GM12865 (cell line): ENCODE measurements at regions not wholly inside any gene's neighbourhood (a gene's known extent, or its start where the extent isn't known, plus 50 kb on each side); places are given as distances from the start of the nearest gene placed in this dataset.

ENCODE experiments used
- DNase-seq: peaks from one replicate; pipeline ENCODE4 v3.0.0; 2010; ENCODE audit warnings: low read depth
- H3K4me3 ChIP-seq: 2 replicates; pipeline ENCODE4 v1.5.1; 2011; ENCODE audit warnings: mild to moderate bottlenecking, low read depth, low read length, control low read depth
- TF ChIP-seq, protein P1 (sequence below): IDR thresholded peaks from 2 replicates; pipeline ENCODE4 v1.5.1; 2011; ENCODE audit warnings: low read length, control low read depth, low read depth, inconsistent platforms; ENCODE audit not compliant: insufficient read depth; ENCODE audit errors: missing control alignments

DNA sequence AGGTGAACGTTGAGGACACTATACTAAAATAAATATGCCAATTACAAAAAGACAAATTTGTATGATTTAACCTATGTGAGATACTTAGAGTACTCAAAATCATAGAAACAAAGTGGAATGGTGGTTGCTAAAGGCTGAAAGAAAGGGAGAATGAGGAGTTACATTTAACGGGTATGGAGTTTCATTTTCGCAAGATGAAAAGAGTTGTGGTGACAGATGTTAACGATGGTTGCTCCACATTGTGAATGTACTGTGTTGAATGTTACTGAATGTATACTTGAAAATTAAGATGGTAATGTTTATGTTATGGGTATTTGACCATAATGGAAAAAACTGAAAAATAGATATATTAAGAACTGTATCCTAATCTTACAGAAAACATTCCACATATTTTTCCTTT, 51.3 kb upstream of the MOCS2 start:
- TF ChIP-seq, protein P1, sequence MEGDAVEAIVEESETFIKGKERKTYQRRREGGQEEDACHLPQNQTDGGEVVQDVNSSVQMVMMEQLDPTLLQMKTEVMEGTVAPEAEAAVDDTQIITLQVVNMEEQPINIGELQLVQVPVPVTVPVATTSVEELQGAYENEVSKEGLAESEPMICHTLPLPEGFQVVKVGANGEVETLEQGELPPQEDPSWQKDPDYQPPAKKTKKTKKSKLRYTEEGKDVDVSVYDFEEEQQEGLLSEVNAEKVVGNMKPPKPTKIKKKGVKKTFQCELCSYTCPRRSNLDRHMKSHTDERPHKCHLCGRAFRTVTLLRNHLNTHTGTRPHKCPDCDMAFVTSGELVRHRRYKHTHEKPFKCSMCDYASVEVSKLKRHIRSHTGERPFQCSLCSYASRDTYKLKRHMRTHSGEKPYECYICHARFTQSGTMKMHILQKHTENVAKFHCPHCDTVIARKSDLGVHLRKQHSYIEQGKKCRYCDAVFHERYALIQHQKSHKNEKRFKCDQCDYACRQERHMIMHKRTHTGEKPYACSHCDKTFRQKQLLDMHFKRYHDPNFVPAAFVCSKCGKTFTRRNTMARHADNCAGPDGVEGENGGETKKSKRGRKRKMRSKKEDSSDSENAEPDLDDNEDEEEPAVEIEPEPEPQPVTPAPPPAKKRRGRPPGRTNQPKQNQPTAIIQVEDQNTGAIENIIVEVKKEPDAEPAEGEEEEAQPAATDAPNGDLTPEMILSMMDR, result no peak
- no peak for DNase-seq
- H3K4me3 ChIP-seq, result no peak overlapping the region

DNA sequence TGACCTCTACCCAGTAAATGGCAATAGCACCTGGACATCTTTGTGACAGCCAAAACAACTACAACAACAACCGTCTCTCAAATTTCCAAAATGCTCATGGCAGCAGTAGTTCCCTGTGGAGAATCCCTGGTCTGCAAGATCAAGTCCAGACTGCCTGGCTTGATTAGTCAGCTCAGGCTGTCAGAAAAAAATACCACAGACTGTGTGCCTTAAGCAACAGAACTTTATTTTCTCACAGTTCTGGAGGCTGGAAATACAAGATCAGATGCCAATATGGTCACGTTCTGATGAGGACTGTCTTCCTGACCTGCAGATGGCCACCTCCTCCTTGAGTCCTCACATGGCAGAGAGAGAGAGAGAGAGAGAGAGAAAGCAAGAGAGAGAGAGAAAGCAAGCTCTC, 52.3 kb upstream of the MOCS2 start:
- H3K4me3 ChIP-seq, result no peak overlapping the region
- TF ChIP-seq, protein P1, result no peak
- DNase-seq, result no peak

DNA sequence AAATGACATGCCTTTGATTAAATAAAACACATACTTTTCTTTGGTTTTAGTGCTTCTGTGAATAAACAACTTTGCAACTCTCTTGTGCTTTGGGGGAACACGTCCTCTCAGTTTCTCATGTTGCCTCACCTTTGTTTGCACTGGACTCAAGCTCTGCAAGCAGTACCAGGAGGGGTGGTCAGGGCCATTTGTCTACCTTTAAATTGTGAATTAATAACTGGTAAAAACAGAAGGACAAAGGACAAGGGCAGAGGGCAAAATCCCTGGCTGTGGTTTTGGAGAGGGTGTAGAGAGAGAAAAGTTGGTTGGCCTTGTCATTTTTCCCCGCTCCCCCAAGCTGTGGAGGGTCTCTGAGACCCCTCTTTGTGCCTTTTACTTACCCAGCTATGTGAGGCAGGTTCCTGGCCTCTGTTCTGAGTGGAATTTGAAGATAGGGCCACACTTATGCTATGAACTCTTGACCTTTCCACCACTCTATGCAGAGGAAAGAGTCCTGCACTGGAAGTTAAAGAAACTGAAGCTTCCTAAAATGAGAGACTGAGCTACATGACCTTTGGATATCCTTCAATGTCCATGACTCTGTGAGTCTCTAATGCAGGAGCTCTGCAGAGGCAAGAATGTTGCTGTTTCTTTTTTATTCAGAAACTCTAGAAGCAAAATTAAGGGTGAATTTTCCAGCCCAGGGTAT, 55.1 kb upstream of the MOCS2 start:
- DNase-seq, result no peak
- TF ChIP-seq, protein P1, result no peak
- no peak overlapping the region for H3K4me3 ChIP-seq

DNA sequence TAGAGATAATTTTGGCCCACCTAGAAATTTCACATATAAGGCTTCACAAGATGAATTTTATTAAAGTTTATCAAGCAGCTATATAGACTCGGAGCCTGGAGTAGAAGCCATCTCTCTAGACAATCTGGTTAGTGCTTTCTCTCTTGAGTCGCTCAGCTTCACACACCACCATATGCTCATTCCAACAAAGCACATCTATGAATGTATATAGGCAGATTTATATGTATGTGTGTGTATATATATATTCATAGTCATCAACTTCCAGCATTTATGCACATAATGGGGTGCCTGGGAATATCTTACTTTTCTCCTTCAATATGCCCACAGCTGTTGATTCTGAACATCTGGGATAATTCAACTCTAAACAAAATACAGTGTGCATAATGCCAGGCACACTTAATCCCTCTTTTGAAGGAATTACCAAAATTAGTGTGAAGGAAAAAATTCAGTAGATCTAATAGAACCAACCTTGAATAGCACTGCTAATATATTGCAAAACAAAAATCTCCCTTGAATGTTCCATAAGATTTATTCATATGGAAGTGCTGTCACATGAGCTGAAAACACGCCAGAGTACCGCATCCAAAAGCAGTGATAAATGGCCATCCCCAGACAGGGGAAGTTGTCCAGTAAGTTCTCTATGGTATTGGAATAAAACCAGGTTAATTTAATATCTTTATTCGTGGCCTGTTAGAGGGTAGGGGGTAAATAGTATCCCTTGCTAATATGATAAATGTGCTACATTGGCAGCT, 56.0 kb upstream of the MOCS2 start:
- DNase-seq, result no peak
- TF ChIP-seq, protein P1, result no peak
- no peak overlapping the region for H3K4me3 ChIP-seq

DNA sequence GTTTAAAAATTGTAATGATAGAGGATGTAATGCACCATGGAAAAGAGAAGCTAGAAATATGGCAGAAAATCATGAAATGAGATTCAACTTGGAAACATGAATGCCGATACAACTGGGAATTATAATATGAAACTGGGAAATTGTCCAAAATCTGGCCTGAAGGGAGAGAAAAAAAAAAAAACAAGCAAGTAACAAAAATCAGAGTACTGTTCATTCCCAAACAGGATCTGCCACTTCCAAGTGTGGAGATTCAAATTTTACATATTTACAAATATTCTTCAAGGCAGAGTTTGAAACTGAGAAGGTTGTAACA, 56.6 kb upstream of the MOCS2 start:
- no peak for DNase-seq
- TF ChIP-seq, protein P1, result no peak
- H3K4me3 ChIP-seq, result no peak overlapping the region

DNA sequence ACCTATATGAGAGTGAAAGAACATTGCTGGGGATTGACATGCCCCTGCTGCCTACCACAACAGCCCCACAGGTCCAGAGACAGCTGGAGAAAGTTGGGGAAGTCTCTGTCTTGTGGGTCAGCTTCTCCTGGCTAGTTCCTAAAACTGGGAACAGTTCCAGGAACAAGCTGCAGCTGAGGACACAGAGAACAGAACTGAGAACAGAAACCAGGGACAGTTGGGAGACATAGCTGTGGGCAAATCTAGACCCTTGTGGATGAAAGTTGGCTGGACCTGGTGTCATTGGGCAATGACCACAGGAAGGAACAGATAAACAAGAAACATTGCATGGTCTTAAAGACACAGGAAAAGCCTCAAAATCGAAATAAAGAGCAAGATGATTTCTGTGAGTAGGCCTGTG, 58.3 kb upstream of the MOCS2 start:
- TF ChIP-seq, protein P1, result no peak
- DNase-seq, result no peak
- H3K4me3 ChIP-seq, result no peak overlapping the region
